Stromal cell of bone marrow (primary cell): ENCODE measurements at regions not wholly inside any gene's neighbourhood (a gene's known extent, or its start where the extent isn't known, plus 50 kb on each side); places are given as distances from the start of the nearest gene placed in this dataset.
"Not testable (repeated sequence)": the region's sequence is repeated elsewhere in the genome, so short reads cannot be mapped to it uniquely, and the experiment has no call there.

Experiments used
- DNase-seq: peaks from one replicate; pipeline ENCODE4 v3.0.0-alpha.2; 2012; ENCODE audit warnings: low read depth

DNA sequence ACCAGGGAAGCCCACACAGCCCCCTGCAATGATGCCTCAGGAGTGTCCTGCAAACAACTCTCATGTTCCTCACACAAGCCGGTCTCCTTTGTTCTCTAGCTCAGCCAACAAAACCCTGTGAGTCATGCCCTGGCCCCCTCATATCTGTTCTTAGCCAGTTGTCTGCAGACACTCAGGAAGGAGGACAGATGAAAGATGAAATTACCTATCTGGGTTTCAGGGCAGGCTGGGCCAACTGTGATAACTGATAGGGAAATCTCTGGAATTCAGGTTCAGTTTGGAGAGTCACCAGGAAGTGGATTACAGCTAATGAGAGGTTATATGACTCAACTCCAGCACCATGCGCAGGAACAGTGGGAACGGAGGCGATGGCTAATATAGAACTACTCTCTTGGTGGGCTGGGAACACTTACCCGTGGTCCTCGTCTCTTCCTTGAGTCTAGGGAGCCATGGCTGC lies 352.0 kb upstream of the ADAMTS9 start:
- DNase-seq = no peak

DNA sequence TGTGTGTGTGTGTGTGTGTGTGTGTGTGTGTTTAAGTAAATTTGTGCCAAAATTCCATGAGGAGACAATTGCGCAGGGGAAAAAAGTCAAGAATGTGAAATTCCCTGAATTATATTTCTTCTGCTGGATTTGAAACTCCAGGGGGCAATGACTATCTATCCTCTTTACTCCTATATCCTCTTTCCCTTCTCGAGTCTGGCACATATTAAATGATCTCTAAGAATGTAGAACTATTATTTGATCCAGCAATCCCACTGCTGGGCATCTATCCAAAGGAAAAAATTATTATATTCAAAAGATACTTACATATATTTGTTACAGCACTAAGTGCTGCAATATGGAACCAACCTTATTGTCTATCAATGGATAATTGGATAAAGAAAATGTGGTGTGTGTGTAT lies 350.1 kb upstream of the ADAMTS9 start:
- DNase-seq = no peak

DNA sequence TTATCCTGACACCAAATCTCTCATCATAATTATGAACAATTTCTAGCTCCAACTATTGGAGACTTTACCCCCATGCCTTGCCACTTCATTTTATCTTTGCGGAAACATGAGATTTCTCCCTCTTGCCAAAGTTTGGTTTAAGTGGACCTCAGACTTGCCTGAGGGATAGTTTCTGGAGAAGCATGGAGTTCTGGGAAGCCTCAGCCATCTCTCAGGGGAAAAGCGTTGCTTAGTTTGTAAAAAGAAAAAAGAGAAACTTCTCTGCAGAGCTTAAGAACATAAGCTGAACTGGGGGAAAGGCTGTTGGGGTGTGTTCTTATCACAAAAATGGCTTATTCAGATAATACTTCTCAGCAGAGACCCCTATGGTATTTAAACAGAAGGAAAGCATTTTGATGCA lies 347.4 kb upstream of the ADAMTS9 start:
- DNase-seq = peak; percentile 7

DNA sequence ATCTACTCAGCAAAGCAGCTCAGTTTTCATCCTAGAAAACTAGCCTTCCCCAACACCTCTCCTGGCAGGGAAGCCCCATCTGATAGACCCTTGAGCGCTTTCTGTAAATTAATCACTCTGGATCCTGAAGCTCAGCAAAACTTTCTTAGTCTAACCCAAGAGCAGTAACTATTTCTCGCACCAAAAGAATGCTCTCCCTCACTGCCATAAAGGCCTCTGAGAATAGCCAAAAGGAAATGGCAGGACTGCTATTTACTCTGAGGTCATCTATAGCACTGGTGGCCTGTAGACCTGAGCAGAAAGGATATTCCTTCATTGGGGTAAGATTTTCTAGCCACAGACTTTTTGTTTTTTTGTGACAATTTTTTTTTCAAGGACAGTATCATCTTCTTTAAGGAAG lies 345.8 kb upstream of the ADAMTS9 start:
- peak; percentile 2 for DNase-seq

DNA sequence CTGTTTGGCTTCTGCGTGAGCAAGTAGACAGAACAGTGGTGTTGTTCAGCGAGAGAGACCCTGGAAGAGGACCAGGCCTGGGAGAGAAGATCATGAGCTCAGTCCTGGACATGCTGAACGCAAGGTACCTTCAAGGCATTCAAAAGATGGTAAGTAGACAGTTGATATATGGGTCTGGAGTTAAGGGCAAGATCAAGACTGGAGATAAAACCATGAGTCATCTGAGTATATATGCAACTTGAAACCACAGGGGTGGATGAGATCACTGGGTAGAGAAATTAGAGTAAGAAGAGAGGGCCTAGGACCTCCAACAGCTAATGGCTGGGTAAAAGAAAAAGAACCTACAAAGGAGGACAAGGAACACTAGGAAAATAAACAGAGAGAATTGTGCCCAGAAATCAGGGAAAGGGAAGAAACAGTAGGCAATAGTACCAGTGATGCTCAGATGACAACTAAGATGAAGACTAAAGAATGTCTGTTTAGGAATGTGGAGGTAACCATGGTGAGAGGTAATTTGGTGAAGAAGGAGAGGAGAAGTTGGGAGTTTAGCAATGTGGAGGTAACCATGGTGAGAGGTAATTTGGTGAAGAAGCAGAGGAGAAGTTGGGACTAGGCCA lies 343.2 kb upstream of the ADAMTS9 start:
- peak; percentile 21 for DNase-seq

GRCh38 chr3:65030014-65030627 lies 342.3 kb upstream of the ADAMTS9 start:
- DNase-seq = no peak

GRCh38 chr3:65029130-65029529 lies 341.3 kb upstream of the ADAMTS9 start:
- no peak for DNase-seq

DNA sequence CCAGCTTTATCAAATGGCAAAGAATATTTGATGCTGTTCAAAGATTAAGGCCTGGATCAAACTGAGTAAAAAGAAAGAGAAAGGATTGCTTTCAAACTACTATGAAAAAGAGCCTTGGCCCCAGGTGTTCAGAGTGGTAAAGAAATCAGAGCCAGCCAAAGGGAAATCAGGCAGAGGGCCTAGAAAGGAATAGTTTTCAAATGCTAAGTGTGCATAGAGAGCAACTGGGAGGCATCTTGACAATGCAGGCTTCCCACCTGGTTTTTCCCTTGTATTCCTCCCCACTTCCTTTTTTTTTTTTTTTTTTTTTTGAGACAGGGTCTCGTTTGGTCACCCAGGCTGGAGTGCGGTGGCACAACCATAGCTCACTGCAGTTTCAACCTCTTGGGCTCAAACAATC lies 340.2 kb upstream of the ADAMTS9 start:
- DNase-seq = no peak

GRCh38 chr3:65027335-65027734 lies 339.5 kb upstream of the ADAMTS9 start:
- DNase-seq = no peak

DNA sequence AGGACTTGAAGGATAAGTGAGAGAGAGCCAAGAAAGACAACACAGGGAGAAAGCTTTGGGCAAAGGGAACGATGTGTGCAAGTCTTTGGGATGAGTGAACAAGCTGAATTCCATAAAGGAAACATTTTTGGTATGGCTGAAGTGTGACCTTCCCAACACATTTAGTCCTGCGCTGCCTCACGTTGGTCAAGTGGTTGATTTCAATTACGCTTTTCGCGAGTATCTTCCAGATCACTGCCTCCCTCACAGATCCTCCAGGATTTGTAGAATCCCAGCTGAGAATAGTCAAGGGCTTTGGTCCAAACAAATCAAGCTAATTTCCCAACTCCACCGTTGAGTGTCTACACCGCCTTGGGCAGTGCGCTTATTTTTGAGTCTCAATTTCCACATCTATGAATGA lies 338.4 kb upstream of the ADAMTS9 start:
- DNase-seq = no peak

DNA sequence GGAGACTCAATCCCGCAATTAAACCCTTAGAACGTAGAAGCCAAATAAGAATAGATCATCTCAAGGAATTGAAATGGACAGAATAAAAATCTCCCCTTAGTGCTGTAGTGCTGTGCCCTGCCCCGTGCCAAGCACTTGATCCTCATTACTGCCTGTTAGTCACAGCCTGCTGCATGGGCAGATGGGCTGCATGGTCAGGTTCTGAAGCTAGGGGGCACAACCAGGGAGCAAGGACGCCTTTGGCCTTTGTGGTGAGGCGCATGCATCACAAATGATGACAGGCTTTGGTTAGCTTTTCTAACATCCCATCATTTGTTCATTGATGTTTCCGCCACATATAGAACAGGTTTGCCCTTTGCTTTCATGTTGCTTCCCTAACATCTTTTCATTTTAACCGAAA lies 336.3 kb upstream of the ADAMTS9 start:
- DNase-seq = no peak

GRCh38 chr3:65020281-65021160 lies 332.7 kb upstream of the ADAMTS9 start:
- DNase-seq = no peak

GRCh38 chr3:65019443-65020055 lies 331.7 kb upstream of the ADAMTS9 start:
- DNase-seq = no peak

- DNase-seq = no peak
These were observed 331.0 kb upstream of the ADAMTS9 start for GRCh38 chr3:65018801-65019200.

DNA sequence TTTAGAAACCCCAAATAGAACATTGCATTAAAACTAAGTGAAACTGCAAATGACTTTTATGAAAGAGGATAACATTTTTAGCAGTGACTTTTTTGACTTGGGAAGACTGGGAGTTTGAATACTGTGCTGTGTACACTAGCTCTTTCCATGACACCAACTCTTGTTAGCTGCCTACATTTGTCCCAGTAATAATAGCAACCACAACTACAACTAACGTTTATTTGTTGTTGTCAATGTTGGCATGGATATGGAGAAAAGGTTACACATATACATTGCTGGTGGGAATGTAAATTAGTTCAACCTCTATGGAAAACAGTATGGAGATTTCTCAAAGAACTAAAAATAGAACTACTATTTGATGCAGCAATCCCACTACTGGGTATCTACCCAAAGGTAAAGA lies 329.6 kb upstream of the ADAMTS9 start:
- DNase-seq = no peak

DNA sequence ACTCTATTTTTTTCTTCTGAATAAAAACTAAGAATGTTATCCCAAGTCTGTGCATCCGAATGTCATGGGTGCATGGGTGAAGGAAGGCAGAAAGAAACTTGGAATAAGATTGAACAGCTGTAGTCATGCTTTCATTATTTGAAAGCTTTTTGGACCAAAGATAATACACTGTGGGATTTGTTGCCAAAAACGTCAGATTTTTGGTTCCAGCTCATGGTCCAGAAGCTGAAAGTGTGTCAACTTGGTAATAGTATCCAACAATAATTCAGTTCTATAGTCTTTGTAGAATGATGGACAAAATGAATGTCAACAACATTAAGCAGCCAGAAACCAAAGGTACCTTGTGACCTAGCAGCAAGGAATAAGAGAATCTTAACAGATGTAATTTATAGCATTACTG lies 327.9 kb upstream of the ADAMTS9 start:
- no peak for DNase-seq

- DNase-seq = no peak
These were observed 325.3 kb upstream of the ADAMTS9 start for GRCh38 chr3:65013053-65013452.

DNA sequence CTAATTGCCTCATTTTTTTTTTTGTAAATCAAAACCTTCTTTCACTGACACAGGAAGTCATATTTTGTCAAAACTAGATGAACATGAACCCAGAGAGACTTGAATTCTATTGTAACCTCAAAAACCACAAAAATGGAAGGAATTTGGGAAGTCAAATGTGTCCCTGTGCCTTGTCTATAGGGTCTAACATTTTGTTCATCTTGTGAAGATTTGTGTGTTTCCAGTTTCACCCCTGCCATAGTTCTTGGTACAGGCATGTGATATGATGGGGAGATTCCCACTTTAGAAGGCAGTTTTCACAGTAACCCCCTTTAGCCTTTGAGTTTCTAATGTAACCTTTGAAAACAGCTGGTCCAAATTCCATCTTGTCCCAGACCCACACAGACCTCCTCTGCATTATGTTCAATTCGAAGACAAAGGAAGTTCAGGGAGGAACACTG lies 318.5 kb upstream of the ADAMTS9 start:
- DNase-seq = no peak

GRCh38 chr3:65005486-65005885 lies 317.7 kb upstream of the ADAMTS9 start:
- DNase-seq = no peak

DNA sequence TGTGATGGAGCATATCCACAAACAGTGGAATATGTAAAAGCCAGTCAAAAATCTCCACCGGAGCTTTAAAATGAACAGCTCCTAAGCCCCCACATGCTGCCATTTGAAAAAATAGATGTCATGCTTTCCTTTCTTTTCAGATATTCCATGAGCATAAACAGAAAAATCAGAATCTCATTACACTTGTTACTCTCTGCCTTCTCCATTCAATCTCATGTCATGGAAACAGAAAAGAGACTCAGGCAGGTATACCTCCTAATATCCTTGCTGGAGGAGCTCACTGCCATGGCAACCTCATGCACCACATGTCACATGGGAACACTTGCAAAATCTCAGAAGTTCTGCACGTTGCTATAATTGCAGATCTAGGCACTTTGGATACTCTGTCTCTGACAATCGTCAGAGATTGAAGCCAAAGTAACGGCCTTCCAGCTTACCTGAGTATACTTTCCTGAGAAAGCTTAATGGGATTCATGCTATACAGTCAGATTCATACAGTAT lies 317.0 kb upstream of the ADAMTS9 start:
- no peak for DNase-seq

DNA sequence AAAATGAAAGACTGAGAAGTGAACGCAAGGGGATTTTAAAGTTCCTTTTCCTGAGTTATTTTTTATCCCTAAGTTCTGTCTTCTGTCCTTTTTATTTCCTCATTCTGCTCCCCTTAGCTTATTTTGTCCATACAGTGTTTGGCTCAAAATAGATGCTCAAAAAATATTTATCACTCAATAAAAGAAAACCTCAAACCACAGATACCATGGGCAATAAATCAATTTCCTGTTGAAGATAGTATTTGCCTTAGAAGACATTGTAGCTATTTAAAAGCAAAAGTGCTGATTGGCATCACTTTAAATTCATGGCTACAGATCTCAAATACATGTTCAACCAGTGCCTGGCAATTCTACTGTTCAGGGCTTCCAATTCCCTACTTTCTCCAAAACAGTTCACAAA lies 316.5 kb upstream of the ADAMTS9 start:
- no peak for DNase-seq

GRCh38 chr3:65001119-65001518 lies 313.3 kb upstream of the ADAMTS9 start:
- DNase-seq = not testable (repeated sequence)
